CD14-positive monocyte (primary cell): ENCODE measurements at regions not wholly inside any gene's neighbourhood (a gene's known extent, or its start where the extent isn't known, plus 50 kb on each side); places are given as distances from the start of the nearest gene placed in this dataset.

Experiments used
- DNase-seq, 3 donors: peaks; one replicate each; pipeline ENCODE4 v3.0.0-alpha.2; 2011 to 2022
- H2AFZ ChIP-seq: 2 replicates; pipeline ENCODE4 v1.6.0; 2012; ENCODE audit warnings: mild to moderate bottlenecking, low read depth, low read length, inconsistent platforms; ENCODE audit not compliant: insufficient read depth, poor library complexity, severe bottlenecking
- H3K27ac ChIP-seq, 2 donors: 1 replicate in 1 of 2; 2 replicates in 1 of 2; pipeline ENCODE4 v1.5.1; 2012 to 2013; ENCODE audit warnings: low read length in 2 of 2, control low read depth in 1 of 2, inconsistent platforms in 1 of 2, low read depth in 1 of 2, mild to moderate bottlenecking in 1 of 2
- H3K27me3 ChIP-seq, 2 donors: one replicate each; pipeline versions ENCODE4 v1.6.0 to v1.6.1; 2011 to 2013; ENCODE audit warnings: low read length in 2 of 2; ENCODE audit not compliant: control insufficient read depth in 2 of 2, insufficient read depth in 2 of 2
- H3K36me3 ChIP-seq, 2 donors: replicated peaks in 1 of 2; 1 replicate in 1 of 2; 2 replicates in 1 of 2; pipeline versions ENCODE4 v1.5.1 to v1.6.1; 2012 to 2013; ENCODE audit warnings: low read length in 2 of 2, control low read depth in 1 of 2, inconsistent platforms in 1 of 2, mild to moderate bottlenecking in 1 of 2; ENCODE audit not compliant: insufficient read depth in 2 of 2, control insufficient read depth in 1 of 2
- H3K4me1 ChIP-seq, 2 donors: 1 replicate in 1 of 2; 2 replicates in 1 of 2; pipeline versions ENCODE4 v1.5.1 to v1.6.1; 2012 to 2013; ENCODE audit warnings: low read length in 2 of 2, control low read depth in 1 of 2, inconsistent platforms in 1 of 2, mild to moderate bottlenecking in 1 of 2, moderate library complexity in 1 of 2; ENCODE audit not compliant: insufficient read depth in 2 of 2, control insufficient read depth in 1 of 2
- H3K4me2 ChIP-seq: replicated peaks from 2 replicates; pipeline ENCODE3; 2012; ENCODE audit warnings: low read length, moderate library complexity, mild to moderate bottlenecking; ENCODE audit not compliant: poor library complexity, severe bottlenecking; ENCODE audit errors: extremely low read depth
- H3K4me3 ChIP-seq, 3 experiments: fragments of 200-600 bp in 1 of 3; sonication (generic) in 1 of 3; replicated peaks in 1 of 3; 1 replicate in 2 of 3; 2 replicates in 1 of 3; pipeline ENCODE4 v1.5.1; 2011 to 2013; ENCODE audit warnings: low read length in 3 of 3, mild to moderate bottlenecking in 3 of 3, control low read depth in 2 of 3, low read depth in 2 of 3, inconsistent platforms in 1 of 3, moderate library complexity in 1 of 3
- H3K79me2 ChIP-seq: 2 replicates; pipeline ENCODE4 v1.6.0; 2012; ENCODE audit warnings: mild to moderate bottlenecking, control low read depth, inconsistent platforms, low read length, moderate library complexity; ENCODE audit not compliant: insufficient read depth
- H3K9ac ChIP-seq: 2 replicates; pipeline ENCODE4 v1.6.0; 2017; ENCODE audit warnings: low read length, mild to moderate bottlenecking; ENCODE audit not compliant: insufficient read depth, poor library complexity, severe bottlenecking
- H3K9me3 ChIP-seq, 2 donors: replicated peaks in 1 of 2; 1 replicate in 1 of 2; 2 replicates in 1 of 2; pipeline versions ENCODE4 v1.5.1 to v1.6.1; 2012 to 2013; ENCODE audit warnings: low read length in 2 of 2, control low read depth in 1 of 2; ENCODE audit not compliant: control insufficient read depth in 1 of 2, insufficient read depth in 1 of 2
- H4K20me1 ChIP-seq: 2 replicates; pipeline ENCODE4 v1.6.0; 2012; ENCODE audit warnings: mild to moderate bottlenecking, low read length, control low read depth, moderate library complexity; ENCODE audit not compliant: insufficient read depth
- H3K27ac Mint-ChIP-seq, 7 donors: one replicate each; pipeline ENCODE4 v1.8.0; 2020; ENCODE audit warnings: mild to moderate bottlenecking in 7 of 7, mixed read lengths in 7 of 7, moderate library complexity in 6 of 7, inconsistent platforms in 2 of 7
- H3K27me3 Mint-ChIP-seq, 3 donors: one replicate each; pipeline ENCODE4 v1.8.0; 2021 to 2022; ENCODE audit warnings: low read depth in 3 of 3, mild to moderate bottlenecking in 3 of 3, mixed read lengths in 3 of 3, moderate library complexity in 3 of 3, inconsistent platforms in 1 of 3
- H3K36me3 Mint-ChIP-seq, 2 donors: one replicate each; pipeline ENCODE4 v1.8.0; 2020; ENCODE audit warnings: mixed read lengths in 2 of 2, inconsistent platforms in 1 of 2, mild to moderate bottlenecking in 1 of 2
- H3K4me1 Mint-ChIP-seq: one replicate; pipeline ENCODE4 v1.8.0; 2020; ENCODE audit warnings: mild to moderate bottlenecking, mixed read lengths
- H3K4me3 Mint-ChIP-seq, 2 donors: one replicate each; pipeline ENCODE4 v1.8.0; 2020; ENCODE audit warnings: mild to moderate bottlenecking in 2 of 2, mixed read lengths in 2 of 2, moderate library complexity in 1 of 2
- H3K9me3 Mint-ChIP-seq, 7 donors: one replicate each; pipeline ENCODE4 v1.8.0; 2020 to 2022; ENCODE audit warnings: mixed read lengths in 7 of 7, mild to moderate bottlenecking in 6 of 7, moderate library complexity in 6 of 7, inconsistent platforms in 2 of 7
- WGBS: methylation state at CpG from one replicate; pipeline ENCODE4 v1.1.5; 2013; ENCODE audit warnings: missing lambda C conversion rate; ENCODE audit not compliant: insufficient coverage; 5-methylcytosine and 5-hydroxymethylcytosine counted together
- intact Hi-C, 2 donors: fragments of 100-400 bp; cut with micrococcal nuclease; formaldehyde crosslinking; loops; one replicate each; pipeline versions ENCODE4 v1.15.0 to v1.15.1; 2023
- TF ChIP-seq, protein P1 (sequence below): fragments of 200-600 bp; IDR thresholded peaks from one replicate; pipeline ENCODE4 v1.8.0; 2022; ENCODE audit warnings: antibody characterized with exemption, mild to moderate bottlenecking

DNA sequence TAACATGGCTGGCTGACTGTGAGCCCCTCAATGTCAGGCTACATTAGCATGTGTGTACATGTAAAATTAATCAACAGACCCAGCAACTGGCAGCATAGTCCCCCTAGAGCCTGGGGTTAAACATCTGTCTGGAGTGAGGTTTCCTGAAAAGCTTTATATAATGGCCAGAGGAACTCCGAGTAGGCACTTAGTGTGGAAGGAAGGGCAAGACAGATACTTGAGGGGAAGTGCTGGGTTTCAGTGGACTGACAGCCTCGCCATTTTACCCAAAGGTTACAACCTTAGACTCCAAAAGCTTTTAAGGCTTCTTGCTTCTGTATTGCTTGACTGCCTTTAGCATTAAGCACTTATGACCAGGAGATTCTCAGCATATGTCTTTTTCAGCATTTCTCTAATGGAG, 430.8 kb downstream of the FLRT2 start:
- H3K27me3 Mint-ChIP-seq, result no peaks in the 10 kb centered on the region
- TF ChIP-seq, protein P1, sequence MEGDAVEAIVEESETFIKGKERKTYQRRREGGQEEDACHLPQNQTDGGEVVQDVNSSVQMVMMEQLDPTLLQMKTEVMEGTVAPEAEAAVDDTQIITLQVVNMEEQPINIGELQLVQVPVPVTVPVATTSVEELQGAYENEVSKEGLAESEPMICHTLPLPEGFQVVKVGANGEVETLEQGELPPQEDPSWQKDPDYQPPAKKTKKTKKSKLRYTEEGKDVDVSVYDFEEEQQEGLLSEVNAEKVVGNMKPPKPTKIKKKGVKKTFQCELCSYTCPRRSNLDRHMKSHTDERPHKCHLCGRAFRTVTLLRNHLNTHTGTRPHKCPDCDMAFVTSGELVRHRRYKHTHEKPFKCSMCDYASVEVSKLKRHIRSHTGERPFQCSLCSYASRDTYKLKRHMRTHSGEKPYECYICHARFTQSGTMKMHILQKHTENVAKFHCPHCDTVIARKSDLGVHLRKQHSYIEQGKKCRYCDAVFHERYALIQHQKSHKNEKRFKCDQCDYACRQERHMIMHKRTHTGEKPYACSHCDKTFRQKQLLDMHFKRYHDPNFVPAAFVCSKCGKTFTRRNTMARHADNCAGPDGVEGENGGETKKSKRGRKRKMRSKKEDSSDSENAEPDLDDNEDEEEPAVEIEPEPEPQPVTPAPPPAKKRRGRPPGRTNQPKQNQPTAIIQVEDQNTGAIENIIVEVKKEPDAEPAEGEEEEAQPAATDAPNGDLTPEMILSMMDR, result no peak
- no peaks in the 10 kb centered on the region for H3K79me2 ChIP-seq
- no CpG with 5 or more reads among the region's 2 CpGs for WGBS
- no peaks in the 10 kb centered on the region for H3K4me1 ChIP-seq
- H2AFZ ChIP-seq, result no peak overlapping the region
- H3K27ac Mint-ChIP-seq, result peak overlapping the region in 1 of 7 donors; percentile 50
- no peaks in the 10 kb centered on the region for H3K9me3 ChIP-seq
- no peak overlapping the region for H3K9ac ChIP-seq
- H3K4me1 Mint-ChIP-seq, result peaks cover 5% of the 10 kb centered on the region
- peaks cover 0 to 3% (median 0%) of the 10 kb centered on the region in 7 donors for H3K9me3 Mint-ChIP-seq
- H3K27ac ChIP-seq, result no peak overlapping the region
- H3K4me3 Mint-ChIP-seq, result no peak overlapping the region
- DNase-seq, result no peak
- no peaks in the 10 kb centered on the region for H4K20me1 ChIP-seq
- H3K36me3 ChIP-seq, result no peaks in the 10 kb centered on the region
- no peaks in the 10 kb centered on the region for H3K27me3 ChIP-seq
- no peak overlapping the region for H3K4me2 ChIP-seq
- H3K4me3 ChIP-seq, result no peak overlapping the region
- H3K36me3 Mint-ChIP-seq, result peaks cover 0 to 3% of the 10 kb centered on the region in 2 donors
- intact Hi-C loops, result no loop called here

DNA sequence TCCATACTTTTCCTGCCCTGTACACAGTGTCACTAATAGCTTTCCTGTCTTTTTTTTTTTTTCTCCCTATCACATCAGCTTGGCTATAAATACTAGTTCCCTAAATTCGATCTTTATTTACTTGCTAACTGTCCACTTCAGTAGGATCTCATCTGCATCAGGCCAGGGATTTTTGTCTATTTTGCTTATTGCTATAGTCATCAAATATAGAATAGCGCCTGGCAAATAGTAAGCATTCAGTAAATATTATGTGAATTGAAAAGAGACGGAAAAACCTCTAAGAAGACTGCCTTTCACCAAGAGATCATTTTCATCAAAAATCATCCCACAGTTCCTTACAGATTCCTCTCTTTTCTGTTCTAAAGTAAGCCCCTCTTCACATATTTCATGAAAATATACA, 429.1 kb downstream of the FLRT2 start:
- H3K4me1 ChIP-seq, result no peaks in the 10 kb centered on the region
- TF ChIP-seq, protein P1, result no peak
- no peak overlapping the region for H3K27ac ChIP-seq
- no peaks in the 10 kb centered on the region for H3K9me3 ChIP-seq
- intact Hi-C loops, result no loop called here
- H3K27me3 Mint-ChIP-seq, result no peaks in the 10 kb centered on the region
- H3K4me3 Mint-ChIP-seq, result no peak overlapping the region
- no peak overlapping the region for H3K4me2 ChIP-seq
- no peak for DNase-seq
- H3K9me3 Mint-ChIP-seq, result peaks cover 0 to 3% (median 0%) of the 10 kb centered on the region in 7 donors
- H3K36me3 Mint-ChIP-seq, result peaks cover 0 to 3% of the 10 kb centered on the region in 2 donors
- H3K79me2 ChIP-seq, result no peaks in the 10 kb centered on the region
- H2AFZ ChIP-seq, result no peak overlapping the region
- WGBS, result 86% methylated on average over 1 of the region's 3 CpGs
- H3K27ac Mint-ChIP-seq, result peak overlapping the region in 1 of 7 donors; percentile 18
- peaks cover 5% of the 10 kb centered on the region for H3K4me1 Mint-ChIP-seq
- no peaks in the 10 kb centered on the region for H3K36me3 ChIP-seq
- no peak overlapping the region for H3K9ac ChIP-seq
- H4K20me1 ChIP-seq, result no peaks in the 10 kb centered on the region
- no peak overlapping the region for H3K4me3 ChIP-seq
- no peaks in the 10 kb centered on the region for H3K27me3 ChIP-seq
